SK-N-SH (cell line): ENCODE measurements at regions not wholly inside any gene's neighbourhood (a gene's known extent, or its start where the extent isn't known, plus 50 kb on each side); places are given as distances from the start of the nearest gene placed in this dataset.

Experiments used
- CTCF ChIP-seq: fragments of 200-600 bp; sonication (generic); IDR thresholded peaks from 2 replicates; pipeline ENCODE4 v1.6.1; 2017; ENCODE audit warnings: antibody characterized with exemption, mild to moderate bottlenecking, moderate library complexity
- ELF1 ChIP-seq: IDR thresholded peaks from 2 replicates; pipeline ENCODE4 v1.4.0; 2012
- EZH2phosphoT487 ChIP-seq: fragments of 200-600 bp; sonication (generic); IDR thresholded peaks from 2 replicates; pipeline ENCODE4 v1.6.1; 2017; ENCODE audit warnings: low read depth, mixed run types, mild to moderate bottlenecking, antibody characterized with exemption, moderate library complexity, borderline replicate concordance
- GATA2 ChIP-seq: sonication (generic); formaldehyde crosslinking; IDR thresholded peaks from 2 replicates; pipeline ENCODE4 v1.5.0; 2020; ENCODE audit warnings: mild to moderate bottlenecking, missing genetic modification reagents
- MAX ChIP-seq: IDR thresholded peaks from 2 replicates; pipeline ENCODE4 v1.4.0; 2012; ENCODE audit warnings: low read depth
- NFIC ChIP-seq: IDR thresholded peaks from 2 replicates; pipeline ENCODE4 v1.4.0; 2012; ENCODE audit warnings: borderline replicate concordance
- PBX3 ChIP-seq: IDR thresholded peaks from 2 replicates; pipeline ENCODE4; 2012
- RAD21 ChIP-seq: IDR thresholded peaks from 2 replicates; pipeline ENCODE4 v1.6.1; 2012; ENCODE audit warnings: mild to moderate bottlenecking, low read length
- USF1 ChIP-seq: IDR thresholded peaks from 2 replicates; pipeline ENCODE4 v1.4.0; 2012; ENCODE audit warnings: low read depth, borderline replicate concordance

- TF ChIP-seq CTCF: no peak
- TF ChIP-seq EZH2phosphoT487: no peak
- no peak for TF ChIP-seq PBX3
- TF ChIP-seq MAX: no peak
- TF ChIP-seq ELF1: no peak
- TF ChIP-seq RAD21: no peak
- TF ChIP-seq NFIC: no peak
- TF ChIP-seq USF1: no peak
- no peak for TF ChIP-seq GATA2
Observed at GRCh38 chr13:112133499-112134390, 66.8 kb downstream of the SOX1 start.
